COR-L47 (cell line): ENCODE measurements at regions not wholly inside any gene's neighbourhood (a gene's known extent, or its start where the extent isn't known, plus 50 kb on each side); places are given as distances from the start of the nearest gene placed in this dataset.

Source experiments
- DNase-seq: peaks from one replicate; lab custom pipeline; 2025; lab: John Stamatoyannopoulos, UW

- no peak for DNase-seq
Observed at GRCh38 chr5:105587963-105588662, 2025.5 kb upstream of the NUDT12 start.

GRCh38 chr5:105581988-105582690 is 2019.5 kb upstream of the NUDT12 start:
- peak; percentile 38 for DNase-seq

GRCh38 chr5:105573575-105573974 is 2011.0 kb upstream of the NUDT12 start:
- DNase-seq: no peak

DNA sequence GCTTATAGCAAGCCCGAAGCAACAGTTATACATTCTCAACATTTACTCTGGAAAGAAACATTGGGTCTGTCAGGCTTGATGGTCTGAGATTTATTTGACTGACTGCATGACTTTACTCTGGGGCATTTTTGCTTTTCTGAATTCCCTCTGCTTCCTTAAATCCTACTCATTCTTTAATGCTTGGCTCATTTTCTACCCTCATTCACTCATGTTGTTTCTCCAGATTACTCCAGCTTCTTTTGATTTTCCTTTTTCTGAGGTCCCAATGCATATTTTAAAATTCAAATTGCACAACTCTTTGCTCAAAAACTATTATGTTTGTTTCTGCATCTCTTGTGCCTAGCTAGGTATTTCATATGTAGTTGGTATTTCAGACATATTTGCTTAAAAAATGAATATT is 2002.9 kb upstream of the NUDT12 start:
- DNase-seq: no peak

- no peak for DNase-seq
Observed at GRCh38 chr5:105563842-105564241, 2001.3 kb upstream of the NUDT12 start.

DNA sequence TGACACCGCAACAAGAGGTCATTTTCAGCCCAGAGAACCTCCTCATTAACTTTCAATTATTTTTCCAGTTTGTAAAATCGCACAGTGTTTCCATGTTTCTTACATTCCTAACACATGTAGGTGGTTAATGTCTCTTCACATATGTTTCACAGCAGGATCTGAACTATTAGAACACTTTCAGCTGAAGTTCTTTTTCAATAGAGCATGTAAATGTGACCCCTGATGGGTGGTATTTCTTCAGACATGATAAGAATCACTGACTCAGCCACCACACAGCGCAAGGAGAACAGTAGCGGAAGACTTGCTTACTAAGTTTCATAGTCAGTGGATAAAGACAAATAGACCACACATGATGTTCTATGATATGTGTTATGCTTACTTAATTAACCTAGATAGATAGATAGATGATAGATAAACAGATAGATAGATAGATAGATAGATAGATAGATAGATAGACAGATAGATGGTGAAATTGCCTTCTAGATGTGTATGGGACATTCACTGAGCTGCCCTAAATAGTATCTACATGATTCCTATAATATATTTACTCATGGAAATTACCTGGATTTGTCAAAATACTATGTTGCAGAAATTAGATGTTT is 1992.1 kb upstream of the NUDT12 start:
- DNase-seq: no peak

GRCh38 chr5:105544300-105544699 is 1981.7 kb upstream of the NUDT12 start:
- peak; percentile 4 for DNase-seq

DNA sequence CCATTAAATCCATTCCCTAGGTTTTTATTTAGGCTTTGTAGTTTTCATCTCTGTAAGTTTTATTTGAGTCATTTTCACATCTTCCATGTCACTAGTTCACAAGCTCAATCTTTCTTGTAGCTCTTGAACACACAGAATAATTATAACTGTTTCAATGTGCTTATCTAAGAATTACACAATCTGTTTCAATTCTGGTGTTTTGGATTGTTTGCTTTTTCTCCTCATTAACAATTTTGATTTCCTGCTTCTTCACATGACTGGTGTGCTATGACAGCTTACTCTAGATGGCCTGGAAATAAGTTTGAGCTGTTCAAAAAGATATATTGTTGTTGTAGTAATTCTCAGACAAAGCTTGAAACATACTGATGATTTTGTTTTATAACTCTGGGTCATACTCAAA is 1974.1 kb upstream of the NUDT12 start:
- no peak for DNase-seq

GRCh38 chr5:105530716-105531261 is 1968.2 kb upstream of the NUDT12 start:
- no peak for DNase-seq

DNA sequence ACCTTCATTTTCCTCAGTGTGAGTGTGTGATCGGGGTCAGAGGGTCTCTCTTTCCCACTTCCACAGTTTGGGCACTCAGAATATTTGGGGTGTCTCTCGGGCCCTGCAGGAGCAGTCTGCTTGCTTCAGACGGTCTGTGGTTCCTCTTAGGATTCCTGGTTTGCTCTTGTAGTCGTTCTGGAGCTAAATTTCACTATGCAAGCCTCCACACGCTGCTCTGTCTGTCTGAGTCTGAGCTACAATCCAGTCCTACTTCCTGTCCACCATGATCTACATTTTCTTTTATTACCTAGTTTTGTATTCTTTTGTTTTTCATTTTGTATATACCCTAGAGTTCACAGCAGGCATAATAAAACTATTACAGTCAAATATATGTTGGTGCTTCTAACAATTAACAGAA is 1967.3 kb upstream of the NUDT12 start:
- DNase-seq: no peak

DNA sequence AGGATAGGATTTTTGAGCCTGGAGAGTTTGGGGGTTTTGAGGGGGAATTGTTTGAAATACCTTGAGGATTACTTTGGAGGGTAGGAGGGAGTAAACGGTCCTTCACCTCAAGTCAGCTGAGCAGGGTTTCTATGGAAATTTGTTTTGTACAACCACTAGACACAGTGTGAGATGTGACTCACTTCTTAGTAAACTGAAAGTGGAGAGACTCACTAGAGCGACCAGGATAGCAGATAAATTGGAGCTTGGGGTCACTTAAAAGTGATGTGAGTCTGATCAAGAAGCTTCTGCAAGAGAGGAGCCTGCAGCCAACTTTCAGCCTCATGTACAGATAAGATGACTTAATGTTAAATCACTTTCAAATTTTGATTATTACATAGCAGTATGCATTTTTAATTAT is 1945.9 kb upstream of the NUDT12 start:
- no peak for DNase-seq

GRCh38 chr5:105506692-105507277 is 1944.2 kb upstream of the NUDT12 start:
- DNase-seq: no peak

DNA sequence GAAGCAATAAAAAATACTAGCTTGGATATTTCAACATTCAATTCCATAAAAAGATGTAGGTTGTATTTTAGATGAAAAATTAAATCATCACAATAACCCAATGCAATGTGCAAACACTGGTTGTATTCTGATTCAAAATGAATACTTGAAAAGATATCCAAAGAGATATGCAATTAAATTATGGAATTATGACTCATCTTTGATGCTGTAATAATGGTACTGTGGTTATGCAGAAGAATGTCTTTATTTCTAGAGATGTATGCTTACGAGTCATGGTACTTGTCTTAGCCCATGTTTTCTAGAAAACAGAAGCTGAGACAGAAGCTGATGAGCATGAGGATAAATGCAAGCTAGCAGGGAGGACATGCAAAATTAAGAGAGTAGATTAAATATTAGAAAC is 1941.4 kb upstream of the NUDT12 start:
- no peak for DNase-seq

DNA sequence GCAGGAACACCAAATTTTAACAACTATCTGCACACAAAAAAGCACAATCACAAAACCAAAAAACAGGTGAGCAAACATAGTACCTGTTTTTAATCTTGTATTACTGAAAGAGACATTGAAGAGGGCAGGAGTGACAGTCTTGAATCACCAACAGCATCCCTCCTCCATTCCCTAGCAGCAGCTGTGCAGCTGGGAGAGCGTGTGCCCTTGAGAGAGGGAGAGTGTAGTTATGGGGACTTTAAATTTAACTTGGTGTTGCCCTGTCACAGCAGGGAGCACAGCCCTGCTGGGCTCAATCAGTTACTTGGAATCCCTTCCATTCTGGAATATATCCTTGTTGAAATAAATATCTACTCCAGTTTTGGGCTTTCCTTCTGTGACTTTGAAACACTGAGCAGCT is 1938.7 kb upstream of the NUDT12 start:
- peak; percentile 20 for DNase-seq

DNA sequence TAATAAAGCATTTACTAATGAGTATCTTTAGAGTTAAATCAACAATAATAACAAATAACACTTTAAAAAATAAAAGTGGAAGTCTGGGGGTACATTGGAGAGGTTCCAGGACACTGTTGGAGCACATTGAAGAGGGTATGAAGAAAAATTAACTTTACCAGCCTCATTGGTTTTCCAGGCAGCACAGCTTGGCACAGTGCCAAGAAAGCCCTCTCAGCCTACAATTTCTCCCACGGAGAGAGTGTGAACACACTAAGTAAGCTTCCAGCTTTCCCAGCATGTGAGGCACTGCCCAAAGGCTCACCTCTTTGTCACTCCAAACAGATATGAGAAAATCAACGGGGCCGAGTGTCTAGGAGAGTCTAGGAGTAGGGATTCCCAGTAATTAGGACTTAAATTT is 1912.8 kb upstream of the NUDT12 start:
- DNase-seq: peak; percentile 78

DNA sequence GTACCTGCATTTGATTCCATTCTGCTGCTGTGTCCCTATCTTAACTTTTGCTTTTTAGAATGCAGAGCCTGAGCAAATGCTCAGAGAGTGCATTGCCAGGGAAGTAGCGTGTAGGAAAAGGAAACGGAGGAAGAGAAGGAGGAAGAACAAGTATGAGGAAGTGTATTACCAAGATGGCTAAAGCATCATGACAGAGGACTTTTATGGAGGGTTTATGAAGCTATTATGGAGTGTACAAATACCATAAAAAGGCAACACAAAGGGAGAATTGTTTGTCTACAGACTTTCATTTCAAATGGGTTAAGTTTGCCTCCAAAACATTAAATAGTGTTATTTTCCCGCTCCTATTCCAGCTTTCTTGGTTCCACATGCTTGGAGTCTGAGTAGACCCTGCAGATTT is 1899.8 kb upstream of the NUDT12 start:
- no peak for DNase-seq

DNA sequence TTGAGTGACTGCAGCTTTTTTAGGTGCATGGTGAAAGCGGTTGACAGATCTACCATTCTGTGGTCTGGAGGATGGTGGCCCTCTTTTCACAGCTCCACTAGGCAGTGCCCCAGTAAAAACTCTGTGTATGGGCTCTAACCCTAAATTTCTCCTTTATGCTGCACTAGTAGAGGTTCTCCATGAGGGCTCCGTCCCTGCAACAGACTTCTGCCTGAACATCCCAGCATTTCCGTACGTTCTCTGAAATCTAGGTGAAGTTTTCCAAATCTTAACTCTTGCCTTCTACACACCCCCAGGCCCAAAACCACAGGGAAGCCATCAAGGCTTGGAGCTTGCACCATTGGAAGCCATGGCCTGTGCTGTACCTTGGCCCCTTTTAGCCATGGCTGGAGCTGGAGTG is 1898.1 kb upstream of the NUDT12 start:
- no peak for DNase-seq

- DNase-seq: no peak
Observed at GRCh38 chr5:105453216-105453807, 1890.7 kb upstream of the NUDT12 start.

DNA sequence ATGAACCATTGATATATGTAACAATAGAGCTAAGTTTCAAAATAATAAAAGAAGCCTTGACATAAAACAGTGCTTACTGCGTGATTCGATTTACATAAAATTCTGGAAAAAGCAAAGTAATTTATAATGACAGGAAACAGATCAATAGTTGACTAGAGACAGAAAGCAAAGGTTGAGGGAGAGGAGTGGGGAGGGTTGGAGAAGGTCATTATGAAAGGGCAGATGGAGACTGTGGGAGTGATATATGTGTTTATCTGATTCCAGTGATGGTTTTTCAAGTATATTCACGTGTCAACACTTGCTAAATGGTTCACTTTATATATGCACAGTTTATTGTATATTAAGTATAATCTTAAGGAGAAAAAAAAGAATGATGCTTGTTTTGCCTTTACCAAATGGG is 1885.7 kb upstream of the NUDT12 start:
- DNase-seq: no peak

DNA sequence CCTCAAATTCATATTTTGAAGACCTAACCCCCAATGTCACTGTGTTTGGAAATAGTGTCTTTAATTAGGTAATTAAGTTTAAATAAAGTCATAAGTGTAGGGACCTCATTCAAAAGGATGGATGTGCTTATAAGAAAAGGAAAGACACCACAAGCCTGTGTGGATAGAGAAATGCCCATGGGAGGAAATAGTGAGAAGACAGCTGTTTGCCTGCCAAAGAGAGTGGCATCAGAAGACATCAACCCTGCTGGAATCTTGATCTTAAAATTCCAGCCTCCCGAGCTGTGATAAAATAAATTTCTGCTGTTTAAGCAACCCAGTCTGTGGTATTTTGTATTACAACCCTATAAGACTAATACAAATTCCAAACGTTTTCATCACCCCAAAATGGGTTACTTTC is 1867.9 kb upstream of the NUDT12 start:
- no peak for DNase-seq

- DNase-seq: no peak
Observed at GRCh38 chr5:105428451-105429380, 1866.1 kb upstream of the NUDT12 start.
